ENCODE measurements at regions not wholly inside any gene's neighbourhood (a gene's known extent, or its start where the extent isn't known, plus 50 kb on each side); places are given as distances from the start of the nearest gene placed in this dataset.

DNA sequence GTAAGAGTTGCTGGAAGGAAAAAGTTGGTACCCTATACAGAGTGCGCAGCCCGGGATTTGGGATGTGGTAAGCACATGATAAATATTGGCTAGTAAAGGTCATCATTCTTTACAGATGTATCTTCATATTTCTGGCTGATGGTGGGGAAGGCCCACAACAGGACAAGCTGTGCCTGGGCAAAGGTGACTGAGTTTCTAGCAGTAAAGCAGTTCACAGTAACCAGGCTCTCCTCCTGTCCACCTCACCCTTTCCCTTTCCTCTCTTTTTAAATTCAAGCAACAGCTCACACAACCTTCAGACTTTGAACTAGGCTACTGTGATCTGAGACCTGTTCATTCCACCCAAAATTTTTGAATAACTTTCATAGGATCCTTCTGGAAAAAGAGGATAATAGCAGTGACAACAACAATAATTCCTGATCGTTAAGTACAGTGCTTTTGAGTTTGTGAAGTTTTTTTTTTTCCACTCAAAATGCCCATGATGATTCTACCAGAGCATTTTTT is 145.9 kb upstream of the TBL1XR1 start:
- TF ChIP-seq, protein P1, sequence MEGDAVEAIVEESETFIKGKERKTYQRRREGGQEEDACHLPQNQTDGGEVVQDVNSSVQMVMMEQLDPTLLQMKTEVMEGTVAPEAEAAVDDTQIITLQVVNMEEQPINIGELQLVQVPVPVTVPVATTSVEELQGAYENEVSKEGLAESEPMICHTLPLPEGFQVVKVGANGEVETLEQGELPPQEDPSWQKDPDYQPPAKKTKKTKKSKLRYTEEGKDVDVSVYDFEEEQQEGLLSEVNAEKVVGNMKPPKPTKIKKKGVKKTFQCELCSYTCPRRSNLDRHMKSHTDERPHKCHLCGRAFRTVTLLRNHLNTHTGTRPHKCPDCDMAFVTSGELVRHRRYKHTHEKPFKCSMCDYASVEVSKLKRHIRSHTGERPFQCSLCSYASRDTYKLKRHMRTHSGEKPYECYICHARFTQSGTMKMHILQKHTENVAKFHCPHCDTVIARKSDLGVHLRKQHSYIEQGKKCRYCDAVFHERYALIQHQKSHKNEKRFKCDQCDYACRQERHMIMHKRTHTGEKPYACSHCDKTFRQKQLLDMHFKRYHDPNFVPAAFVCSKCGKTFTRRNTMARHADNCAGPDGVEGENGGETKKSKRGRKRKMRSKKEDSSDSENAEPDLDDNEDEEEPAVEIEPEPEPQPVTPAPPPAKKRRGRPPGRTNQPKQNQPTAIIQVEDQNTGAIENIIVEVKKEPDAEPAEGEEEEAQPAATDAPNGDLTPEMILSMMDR (conservative IDR thresholded peaks at IDR 0.05; ENCODE audit: low read depth, low read length) = no peak
- DNase-seq (ENCODE audit: low read depth) = no peak
- H3K4me3 ChIP-seq (ENCODE audit: low read length) = no peak overlapping the region

DNA sequence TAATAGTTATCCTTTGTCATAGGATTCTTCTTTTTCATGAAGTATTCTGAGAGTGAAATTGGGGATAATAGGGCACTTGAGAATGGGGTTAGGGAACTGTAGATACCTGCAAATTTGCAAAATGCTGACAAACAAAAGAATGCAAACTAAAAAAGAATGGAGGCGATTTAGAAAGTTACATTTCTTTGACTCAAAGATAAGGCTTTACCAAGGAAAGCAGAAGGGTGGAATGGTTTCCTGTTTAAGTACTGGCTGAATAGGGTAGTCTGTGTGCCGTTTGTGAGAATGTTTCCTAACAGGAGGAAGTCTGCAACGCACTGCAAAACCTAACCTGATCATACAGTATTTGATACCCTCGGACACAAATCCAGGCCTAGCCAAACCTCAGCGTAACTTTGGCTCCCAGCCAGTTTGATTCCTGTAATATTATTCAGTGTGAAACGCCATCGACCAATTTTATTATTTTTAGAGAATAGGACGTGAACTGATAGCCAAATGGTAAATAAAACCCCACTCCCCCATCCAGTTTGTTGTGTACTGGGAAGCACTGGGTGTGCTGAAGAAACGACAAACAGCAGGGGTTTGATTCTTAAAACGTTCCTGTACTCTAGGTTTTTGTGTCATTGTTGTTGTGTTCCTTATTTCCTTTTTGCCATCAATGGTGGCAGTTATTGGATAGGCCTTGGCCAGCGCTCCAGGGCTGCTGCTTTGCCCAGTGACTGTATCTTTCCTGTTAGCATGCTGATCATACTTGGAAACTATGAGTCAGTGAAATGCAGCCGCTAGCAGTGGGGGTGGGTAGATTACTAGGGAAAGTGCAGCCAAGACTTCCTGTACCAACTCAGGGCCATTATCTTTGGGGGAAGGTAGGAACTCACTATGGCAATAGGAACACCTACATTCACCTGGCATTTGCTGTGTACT is 148.0 kb upstream of the TBL1XR1 start:
- no peak overlapping the region for H3K4me3 ChIP-seq (ENCODE audit: low read length)
- TF ChIP-seq, protein P1 (conservative IDR thresholded peaks at IDR 0.05; ENCODE audit: low read depth, low read length) = no peak
- peak; percentile 90 for DNase-seq (ENCODE audit: low read depth)

DNA sequence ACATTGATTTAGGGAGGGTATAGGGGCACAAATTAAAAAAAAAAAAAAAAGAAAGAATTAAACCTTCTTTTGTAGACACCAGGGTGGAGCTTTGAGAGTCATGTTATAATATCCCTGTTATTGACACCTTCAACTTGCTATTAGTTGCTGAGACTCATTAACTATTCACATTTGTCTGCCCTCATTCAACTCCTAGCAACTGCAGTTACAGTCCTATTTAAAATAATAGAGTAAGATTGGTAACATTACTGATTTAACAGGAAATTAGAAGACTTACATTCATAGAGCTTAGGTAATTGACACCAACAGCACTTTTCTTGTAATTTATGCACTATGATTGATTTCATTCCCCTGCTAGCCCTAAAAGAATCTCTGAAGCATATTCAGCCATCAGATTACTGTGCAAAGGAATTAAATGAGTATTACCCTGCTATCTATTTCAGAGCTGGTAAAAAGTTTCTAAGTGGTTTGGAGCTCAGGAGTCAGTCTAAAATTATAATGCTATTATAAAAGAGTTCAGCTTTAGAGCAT is 148.8 kb upstream of the TBL1XR1 start:
- TF ChIP-seq, protein P1 (conservative IDR thresholded peaks at IDR 0.05; ENCODE audit: low read depth, low read length) = no peak
- no peak for DNase-seq (ENCODE audit: low read depth)

DNA sequence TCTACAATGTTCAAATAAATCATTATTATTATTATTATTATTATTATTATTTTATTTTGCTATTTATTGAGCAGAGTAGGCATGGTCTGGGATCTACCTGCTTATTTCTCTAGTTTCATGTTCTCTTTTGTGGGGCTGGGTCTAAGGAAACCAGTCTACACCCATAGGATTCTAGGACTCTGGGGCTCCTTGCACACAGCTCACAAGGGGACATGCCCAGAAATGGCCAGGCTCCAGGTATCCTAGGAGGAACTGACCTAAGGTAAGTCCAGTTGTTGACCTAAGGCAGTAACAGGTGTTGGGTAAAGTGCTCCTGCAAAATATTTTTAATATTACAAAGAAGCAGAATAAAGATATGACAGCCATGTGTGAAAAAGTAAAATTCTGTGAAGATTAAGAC is 149.6 kb upstream of the TBL1XR1 start:
- DNase-seq (ENCODE audit: low read depth) = no peak
- TF ChIP-seq, protein P1 (conservative IDR thresholded peaks at IDR 0.05; ENCODE audit: low read depth, low read length) = no peak
- H3K4me3 ChIP-seq (ENCODE audit: low read length) = no peak overlapping the region

More for the DNA sequence above, 148.8 kb upstream of the TBL1XR1 start:
- no peak overlapping the region for H3K4me3 ChIP-seq (ENCODE audit: low read length)

DNA sequence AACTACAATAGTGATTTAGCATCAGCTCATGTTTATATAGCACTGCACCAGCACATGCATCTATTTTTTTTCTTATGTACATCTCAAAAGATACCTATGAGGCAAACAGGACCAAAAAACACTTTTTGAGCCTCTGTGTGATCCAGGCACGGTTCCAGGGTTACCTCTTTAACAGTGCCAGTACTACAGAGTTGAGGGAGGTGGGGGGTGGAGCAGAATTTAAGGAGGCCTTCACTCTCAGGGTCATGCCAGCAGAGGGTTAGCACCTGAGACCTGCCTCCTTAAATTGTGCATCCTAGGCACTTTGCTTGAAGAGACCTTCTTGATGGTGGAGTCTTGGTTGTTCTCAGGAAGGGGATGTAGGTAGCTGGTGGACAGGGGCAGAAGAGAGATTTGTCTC is 150.3 kb upstream of the TBL1XR1 start:
- DNase-seq (ENCODE audit: low read depth) = no peak
- TF ChIP-seq, protein P1 (conservative IDR thresholded peaks at IDR 0.05; ENCODE audit: low read depth, low read length) = no peak
- no peak overlapping the region for H3K4me3 ChIP-seq (ENCODE audit: low read length)

DNA sequence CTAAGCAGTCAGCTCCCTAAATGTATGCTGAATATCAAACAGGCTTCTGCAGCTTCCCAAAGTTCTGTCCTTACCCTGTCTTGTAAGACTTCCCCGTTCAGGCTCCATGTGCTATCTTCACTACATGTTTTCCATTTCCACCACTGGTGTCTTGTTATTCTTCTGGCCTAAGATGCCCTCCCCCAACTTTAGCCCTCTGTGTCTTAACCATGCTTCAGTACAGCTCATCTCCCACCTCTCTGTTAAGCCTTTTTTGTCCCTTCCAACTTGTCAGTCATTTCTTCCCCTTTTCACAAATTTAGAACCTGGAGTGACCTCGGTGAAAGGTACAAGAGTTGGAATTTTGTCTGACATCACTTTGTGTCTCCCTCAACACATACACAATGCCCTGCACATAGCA is 151.7 kb upstream of the TBL1XR1 start:
- no peak overlapping the region for H3K4me3 ChIP-seq (ENCODE audit: low read length)
- DNase-seq (ENCODE audit: low read depth) = no peak
- TF ChIP-seq, protein P1 (conservative IDR thresholded peaks at IDR 0.05; ENCODE audit: low read depth, low read length) = no peak
